ENCODE measurements at regions not wholly inside any gene's neighbourhood (a gene's known extent, or its start where the extent isn't known, plus 50 kb on each side); places are given as distances from the start of the nearest gene placed in this dataset.

DNA sequence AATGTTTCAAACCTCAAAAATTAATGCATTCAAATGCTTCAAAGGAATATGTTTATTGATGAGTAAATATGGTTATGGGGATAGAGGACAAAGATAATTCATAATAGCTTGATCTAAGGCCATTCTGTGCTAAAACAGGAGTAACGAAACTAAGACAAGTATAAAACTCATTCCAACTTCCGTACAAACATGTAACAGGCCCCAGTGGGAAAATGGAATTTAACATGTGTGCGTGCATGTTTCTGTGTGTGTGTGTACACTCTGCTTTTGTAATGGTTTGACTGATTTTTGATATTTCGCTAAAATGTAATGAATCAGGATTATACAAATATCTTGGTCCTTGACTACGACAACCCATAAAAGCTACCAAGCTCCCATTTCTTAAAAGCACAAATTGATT, 91.0 kb downstream of the KLF12 start:
- DNase-seq (ENCODE audit: low read depth in 2 of 2) = no peak

DNA sequence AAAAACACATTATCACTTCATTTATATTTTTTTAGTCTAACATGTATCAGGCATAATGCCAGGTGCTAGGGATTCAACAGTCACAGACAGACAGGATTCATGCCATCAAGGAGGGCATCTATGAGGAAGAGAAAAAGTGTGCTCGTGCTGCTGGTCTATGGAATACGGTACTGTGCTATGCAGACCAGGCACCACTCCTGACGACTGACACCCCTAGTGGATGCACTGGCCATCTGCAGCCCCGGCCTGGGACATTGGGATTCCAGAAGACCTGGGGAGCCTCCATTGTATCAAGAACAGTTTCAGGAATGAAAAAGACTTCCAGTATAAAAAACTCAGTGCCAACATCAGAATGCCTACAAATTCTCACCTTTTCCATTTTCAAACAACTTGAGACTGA, 94.0 kb downstream of the KLF12 start:
- no peak for DNase-seq (ENCODE audit: low read depth in 2 of 2)

DNA sequence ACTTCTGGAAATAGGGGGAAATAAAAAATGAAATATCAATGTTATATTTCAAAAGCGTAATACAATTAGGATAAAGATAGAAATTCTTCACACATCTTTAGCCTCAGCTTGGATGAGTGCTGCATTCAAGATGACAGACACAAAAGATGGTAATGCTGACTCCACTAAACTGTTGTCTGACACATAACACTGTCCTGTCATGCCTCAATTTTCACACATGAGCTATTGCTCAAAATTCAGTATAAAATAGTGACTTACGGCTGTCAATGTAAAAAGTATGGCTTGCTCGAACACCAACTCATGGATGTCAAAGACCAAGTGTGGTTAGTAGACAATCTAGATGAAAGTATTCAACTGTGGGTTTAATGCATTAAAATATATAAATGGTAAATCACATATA, 94.5 kb downstream of the KLF12 start:
- no peak for DNase-seq (ENCODE audit: low read depth in 2 of 2)

DNA sequence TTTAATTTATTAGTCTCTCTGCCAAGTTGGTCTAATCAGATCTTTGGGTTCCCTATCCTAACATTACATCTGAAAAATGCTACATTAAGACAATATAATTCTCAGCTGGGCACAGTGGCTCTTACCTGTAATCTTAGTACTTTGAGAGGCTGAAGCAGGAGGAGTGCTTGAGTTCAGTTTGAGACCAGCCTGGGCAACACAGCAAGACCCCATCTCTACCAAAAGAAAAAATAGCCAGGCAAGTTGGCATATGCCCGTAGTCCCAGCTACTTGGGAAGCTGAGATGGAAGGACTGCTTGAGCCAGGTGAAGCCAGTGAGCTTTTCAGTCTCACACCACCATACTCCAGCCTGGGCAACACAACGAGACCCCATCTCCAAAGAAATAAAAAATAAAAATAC, 95.0 kb downstream of the KLF12 start:
- DNase-seq (ENCODE audit: low read depth in 2 of 2) = no peak

DNA sequence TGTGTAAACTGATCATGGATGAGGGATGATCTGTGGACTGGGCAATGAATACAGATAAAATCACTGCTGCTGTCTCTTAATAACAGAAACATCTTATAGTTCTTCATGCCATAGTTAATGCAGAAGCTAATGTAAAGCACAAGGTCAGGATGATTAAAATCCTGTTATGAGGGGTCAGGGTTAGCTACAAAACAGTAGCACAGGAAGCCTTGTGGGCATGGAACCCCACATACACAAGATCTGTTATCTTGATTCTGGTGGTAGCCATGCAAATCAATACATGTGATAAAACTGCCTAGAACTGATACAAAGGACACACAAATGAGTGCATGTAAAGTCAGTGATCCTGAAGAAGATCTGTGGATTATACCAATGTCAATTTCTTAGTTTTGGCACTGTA, 96.4 kb downstream of the KLF12 start:
- no peak for DNase-seq (ENCODE audit: low read depth in 2 of 2)

DNA sequence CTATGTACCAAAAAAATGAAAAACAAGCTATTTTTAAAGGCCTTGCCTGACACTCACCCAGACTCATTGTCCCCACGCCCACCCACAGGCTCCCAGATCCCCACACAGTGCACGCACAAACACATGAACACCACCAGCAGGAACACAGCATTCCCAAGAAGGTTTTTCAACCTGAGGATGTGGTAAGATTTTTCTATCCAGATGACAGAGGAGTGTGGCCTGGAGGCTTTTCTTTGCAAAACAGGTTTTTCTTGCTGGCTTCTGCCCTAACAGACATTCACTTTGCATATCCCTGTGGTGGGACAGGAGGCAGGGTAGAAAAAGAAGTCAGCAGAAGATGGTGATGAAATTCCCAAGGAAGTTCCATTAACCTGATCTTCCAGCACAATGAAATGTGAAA, 97.8 kb downstream of the KLF12 start:
- no peak for DNase-seq (ENCODE audit: low read depth in 2 of 2)

DNA sequence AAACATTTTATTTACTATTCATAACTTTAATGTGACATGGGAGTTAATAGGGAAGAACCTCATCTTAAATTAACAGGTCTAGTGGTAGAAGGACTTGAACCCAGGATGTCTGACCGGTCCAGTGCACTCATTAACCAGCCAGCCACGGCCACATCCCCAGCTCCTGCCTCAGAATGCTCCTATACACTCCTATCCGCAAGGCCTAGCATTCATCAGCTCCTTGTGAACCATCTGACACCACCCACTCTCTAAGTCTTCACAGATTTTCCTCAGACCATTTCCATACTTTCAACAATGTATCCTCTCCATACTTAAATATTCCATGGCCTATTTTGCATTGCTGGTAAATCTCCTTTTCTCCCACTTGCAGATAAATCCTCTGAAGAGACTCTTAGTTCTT, 98.3 kb downstream of the KLF12 start:
- DNase-seq (ENCODE audit: low read depth in 2 of 2) = no peak

DNA sequence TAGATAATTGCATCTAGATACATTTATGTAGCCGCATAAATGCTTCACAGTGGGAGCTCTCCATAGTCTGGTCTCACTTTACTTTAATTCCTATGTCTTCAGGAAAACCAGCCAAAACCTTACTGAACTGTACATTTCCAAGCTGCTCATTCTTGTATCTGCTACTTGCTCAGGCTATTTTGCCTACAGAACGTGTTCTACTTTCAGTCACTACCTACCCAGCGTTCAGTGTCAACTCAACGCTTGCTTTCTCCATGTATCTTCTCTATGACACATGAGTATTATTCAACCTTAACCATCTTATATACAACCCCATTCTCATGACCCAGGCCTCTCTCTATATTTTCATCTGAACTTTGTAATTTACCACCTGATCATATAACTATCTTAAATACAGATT, 101.9 kb downstream of the KLF12 start:
- DNase-seq (ENCODE audit: low read depth in 2 of 2) = no peak

DNA sequence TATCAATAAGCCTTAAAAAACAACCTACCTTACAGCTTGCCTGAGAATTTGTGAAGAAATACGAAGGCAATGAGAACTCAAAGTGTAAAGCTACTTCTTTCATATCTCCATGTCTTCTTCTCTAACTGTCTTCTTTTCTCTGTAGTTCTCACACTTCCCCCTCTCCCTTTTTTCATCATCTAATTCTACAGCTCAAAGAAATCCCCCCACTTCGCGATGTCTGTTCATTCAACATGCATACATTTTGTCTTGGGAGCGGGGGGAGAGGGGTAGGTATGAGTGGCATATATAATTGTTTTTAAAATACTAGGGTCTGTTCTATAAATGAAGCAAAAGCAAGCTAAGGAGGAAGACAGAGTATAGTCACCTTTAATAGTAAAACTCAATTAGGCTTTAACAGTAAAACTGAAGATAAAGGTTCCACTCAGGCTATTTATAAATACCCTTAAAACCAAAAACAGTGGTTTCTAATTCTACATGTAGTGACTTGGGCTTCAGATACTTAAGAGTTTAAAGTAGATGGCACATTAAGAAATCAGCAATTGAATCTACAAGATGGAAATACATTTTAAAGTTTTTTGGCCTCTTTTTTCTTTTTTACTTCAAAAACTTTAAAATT, 106.9 kb downstream of the KLF12 start:
- no peak for DNase-seq (ENCODE audit: low read depth in 2 of 2)

DNA sequence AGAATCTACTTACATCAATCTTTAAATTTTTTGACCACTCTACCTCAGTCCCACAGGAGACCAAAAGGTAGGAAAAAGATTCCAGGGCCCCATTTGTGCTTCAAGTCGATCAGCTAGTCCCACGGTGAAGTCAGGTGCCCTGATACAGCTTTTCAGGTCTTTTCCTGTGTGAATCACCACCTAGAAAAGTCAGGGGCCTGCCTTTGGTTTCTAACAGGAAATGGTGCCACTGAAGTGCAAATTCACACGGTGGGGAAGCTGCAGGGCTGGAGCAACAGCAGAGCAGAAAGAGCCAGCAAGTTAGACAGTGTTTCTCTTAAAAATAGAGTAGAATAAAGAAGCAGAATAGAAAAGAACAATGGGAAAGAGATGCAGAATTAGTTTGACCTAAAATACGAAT, 107.5 kb downstream of the KLF12 start:
- DNase-seq (ENCODE audit: low read depth in 2 of 2) = no peak

DNA sequence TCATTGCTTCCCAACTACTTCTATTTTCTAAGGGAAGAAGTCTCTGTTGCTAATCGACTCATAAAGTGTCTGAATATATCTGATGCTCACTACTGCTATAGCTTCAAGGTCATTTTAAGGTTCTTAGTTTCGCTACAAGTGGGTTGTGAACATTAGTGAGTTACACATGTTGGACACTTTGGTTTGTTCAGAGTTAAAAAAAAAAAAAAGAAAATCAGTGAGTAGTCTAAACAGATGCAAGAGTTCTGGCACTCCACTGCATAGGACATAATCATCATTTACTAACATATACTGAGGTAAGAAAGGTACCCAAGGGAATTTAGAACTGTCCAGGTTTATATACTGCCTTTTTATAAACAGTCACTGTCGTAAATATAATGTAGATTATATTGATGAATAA, 108.8 kb downstream of the KLF12 start:
- no peak for DNase-seq (ENCODE audit: low read depth in 2 of 2)

DNA sequence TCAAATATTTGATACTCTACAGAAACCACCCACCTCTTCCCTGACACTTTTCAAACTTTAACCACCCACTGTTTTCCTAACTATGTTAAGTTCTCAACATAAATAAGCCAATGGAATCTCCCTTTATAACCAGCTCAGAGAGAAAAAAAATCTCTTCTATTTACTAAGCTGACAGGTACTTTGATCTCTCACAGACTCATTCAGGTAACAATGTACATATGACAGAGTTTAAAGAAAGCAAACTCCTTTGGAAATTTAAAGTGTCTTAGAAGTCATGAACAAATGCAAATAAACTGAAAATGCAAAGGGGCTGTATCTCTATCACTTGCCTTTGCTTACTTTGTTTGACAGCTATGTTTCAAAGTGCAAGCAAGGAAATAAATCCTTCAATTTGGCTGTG, 109.3 kb downstream of the KLF12 start:
- no peak for DNase-seq (ENCODE audit: low read depth in 2 of 2)

DNA sequence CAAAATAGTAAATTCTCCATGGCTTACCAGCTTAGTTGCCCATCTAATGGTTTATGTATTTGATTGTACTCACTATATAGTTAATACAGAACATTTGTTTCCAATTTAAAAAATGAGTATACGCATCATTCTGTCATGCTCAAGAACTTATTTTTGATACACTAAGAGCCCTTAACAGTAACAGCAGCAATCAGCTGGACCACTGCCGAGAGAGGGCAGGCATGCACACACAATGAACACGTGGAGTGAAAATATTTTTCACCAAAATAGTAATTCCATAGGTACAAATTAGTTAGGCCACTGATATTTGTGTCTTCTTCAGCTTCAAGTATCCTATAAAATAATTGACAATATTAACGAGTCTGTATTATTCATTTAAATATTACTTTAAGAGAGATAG, 109.9 kb downstream of the KLF12 start:
- no peak for DNase-seq (ENCODE audit: low read depth in 2 of 2)

DNA sequence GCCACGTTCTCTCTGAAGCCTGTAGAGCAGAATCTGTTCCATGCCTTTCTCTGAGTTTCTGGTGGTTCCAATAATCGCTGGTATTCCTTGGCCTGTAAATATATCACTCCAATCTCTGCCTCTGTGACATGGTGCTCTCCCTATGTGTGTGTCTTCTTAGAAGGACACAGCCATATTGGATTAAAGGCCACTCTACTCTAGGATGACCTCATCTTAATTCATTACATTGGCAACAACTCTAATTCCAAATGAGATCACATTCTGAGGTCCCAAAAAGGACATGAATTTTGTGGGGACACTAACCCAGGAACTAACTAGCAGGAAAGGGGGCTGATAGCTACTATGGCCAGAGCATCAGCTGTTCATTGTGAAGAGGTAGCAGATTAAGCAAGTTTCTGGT, 110.7 kb downstream of the KLF12 start:
- DNase-seq (ENCODE audit: low read depth in 2 of 2) = no peak

DNA sequence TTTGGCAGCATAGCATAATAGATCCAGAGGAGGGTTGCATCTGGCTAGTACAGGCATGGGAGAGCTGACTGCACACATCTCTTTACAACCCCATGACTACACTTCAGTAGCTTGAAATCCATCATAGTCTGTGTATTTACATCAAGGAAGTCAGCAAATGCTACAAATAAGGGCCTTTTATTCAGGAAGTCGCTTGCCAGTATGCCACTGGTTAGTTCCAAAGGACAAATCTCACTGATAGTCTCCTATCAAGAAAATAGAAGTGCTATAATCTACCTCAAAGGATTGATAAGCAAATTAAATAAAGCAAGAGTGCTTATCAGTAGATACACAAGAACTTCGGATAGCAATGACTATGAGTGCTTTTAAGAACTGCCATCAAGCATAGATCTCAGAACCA, 112.7 kb downstream of the KLF12 start:
- no peak for DNase-seq (ENCODE audit: low read depth in 2 of 2)

DNA sequence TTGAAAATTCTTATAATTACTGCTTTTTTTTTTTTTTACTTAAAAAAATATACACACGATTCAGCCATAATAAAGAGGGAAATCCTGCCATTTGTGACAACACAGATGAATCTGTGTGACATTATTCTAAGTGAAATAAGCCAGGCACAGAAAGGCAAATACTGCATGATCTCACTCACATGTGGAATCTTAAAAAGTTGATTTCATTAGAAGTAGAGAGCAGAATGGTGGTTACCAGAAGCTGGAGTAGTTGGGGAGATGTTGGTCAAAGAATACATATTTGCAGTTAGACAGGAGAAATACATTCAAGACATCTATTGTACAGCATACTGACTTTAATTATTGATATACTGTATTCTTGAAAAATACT, 116.2 kb downstream of the KLF12 start:
- DNase-seq (ENCODE audit: low read depth in 2 of 2) = no peak

DNA sequence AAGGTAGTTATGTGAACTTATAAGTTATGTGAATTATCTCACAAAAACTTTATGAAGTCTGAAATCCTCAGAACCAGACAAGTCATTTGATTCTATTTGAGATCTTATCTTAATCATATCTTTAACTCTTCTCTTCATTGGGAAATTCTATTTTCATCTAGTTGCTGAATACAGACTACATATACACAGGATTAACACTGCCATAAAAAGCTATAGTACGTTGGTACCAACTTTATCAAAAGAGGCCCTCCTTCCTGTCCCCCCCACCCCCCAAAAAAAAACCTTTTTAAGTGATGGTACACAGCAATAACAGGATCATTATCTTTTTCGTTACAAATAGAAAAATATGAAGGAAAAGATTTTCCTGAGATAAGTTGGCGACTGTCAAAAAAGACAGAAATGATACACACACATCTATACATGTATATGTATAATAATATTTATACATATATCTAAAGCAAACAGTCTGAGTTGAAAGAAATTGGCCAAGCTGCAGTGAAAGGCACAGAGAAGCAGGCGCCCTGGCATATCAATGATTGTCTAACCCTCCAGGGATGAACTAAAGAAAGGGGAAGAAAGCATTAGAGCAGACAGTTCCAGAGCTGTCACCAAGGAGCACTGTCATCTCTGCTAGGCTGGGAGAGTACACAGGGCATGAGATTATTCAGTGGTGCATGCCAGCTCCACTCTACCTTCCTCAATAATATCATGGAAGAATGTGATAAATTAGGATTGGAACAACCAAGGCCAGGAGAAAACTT, 116.7 kb downstream of the KLF12 start:
- no peak for DNase-seq (ENCODE audit: low read depth in 2 of 2)

DNA sequence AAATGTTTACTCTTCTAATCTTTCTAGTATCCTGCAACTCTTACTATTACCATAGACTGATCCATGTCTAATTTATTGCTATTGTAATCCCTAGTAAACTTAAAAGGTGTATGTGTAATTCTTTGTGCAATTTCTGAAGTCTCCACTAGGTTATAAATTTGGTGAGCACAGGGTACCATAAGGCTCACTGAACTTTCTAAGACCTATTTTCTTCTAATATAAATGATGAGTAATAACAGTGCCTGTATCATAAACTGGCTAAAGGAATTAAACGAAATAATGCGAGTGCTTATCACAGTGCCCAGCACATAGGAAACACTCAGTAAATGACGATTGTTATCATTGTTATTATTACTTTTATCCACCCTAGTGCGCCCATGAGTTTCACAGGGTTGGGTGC, 119.1 kb downstream of the KLF12 start:
- no peak for DNase-seq (ENCODE audit: low read depth in 2 of 2)

DNA sequence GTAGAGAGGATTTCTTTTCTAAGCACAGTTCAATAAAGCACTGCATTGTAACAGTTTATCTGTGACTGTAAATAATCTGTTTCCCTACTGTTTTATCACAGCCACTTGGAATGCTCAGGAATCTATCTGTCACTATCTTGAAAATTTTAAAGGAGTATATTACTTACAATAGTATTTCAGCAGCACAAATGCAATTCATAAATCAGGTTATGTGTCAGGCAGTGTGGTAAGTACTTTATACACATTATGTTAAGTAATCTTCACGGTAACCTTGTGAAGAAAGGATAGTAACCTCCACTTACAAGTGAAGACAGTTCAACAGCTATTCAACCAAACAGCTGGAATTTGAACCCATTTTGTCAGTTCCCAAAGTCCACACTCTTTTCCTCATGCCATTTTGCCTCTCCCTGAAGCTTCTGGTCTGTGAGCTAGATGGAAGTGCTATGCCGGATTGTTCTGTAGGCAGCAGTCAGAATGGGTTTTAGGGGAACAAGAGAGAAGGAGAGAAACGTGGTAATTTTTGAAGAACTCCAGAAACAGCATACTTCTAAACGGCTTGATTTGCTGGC, 125.0 kb downstream of the KLF12 start:
- DNase-seq (ENCODE audit: low read depth in 2 of 2) = no peak

DNA sequence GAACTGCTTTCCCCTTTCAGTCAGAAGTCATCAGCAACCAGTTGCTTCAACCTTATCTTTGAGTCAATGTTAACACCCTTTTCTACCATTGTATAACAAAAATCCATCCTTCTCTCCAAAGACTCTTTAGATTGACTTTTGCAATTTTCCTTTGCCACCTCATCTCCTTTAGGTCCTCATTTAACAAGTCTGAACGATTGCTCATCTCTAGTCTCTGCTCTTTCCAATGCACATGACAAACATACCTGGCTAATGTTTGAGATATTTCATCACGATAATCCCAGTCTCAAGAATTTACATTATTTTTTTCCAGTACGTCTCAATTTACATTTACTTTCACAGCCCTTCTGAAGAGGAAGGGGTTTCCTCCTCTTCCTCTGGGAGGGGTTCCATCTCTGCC, 127.5 kb downstream of the KLF12 start:
- DNase-seq (ENCODE audit: low read depth in 2 of 2) = no peak

DNA sequence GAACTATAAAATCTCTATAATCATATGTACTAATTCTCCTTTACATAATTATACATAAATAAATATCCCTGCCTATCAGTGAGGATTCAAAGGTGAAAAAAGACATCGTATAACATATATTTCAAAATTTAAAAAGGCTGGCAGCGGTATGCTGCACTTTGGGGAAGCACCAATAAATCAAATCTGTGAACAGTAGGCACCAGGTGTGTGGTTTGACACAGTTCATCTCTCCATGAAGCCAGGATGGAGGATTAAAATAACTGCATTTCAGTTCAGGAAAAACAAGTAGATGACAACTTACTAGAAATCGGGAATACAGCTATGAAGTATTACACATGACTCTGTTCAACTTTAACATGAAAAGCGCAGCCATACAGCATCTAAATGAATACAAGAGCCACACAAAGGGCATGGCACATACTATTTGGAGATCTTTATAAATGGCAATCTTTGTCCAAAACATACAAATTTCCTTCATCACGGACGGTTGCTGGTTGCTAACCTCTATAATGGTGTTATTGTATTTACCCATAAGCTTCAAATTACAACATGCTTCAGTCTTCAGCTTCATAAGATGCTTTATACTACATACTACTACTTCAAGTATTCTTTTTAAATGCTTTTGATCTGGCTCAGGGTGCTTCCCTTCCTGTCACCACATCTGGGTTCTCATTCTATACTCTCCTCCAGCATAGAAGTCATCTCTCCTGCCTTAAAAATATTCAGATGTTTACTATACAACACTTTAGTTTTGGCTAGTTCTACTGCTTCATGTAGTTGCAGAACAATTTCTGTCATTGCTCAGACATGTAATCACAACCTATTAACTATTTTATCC, 128.7 kb downstream of the KLF12 start:
- no peak for DNase-seq (ENCODE audit: low read depth in 2 of 2)

DNA sequence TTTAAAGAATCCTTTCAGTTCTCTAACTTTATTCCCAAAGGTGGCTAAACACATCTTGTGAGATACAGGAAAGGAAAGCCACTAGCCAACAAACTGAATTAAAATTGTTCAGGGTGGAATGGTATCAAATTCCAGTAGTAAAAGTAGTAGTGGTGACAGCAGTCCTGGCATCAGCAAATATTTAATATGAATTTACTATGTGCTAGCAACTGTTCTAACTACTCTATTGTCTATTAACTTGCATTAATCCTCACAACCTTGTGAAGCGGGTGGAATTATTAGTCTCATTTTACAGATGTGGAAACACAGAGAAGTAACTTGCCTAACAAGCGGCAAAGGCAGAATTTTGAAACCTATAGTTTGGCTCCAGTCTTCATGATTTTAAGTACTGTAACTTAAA, 130.1 kb downstream of the KLF12 start:
- no peak for DNase-seq (ENCODE audit: low read depth in 2 of 2)

DNA sequence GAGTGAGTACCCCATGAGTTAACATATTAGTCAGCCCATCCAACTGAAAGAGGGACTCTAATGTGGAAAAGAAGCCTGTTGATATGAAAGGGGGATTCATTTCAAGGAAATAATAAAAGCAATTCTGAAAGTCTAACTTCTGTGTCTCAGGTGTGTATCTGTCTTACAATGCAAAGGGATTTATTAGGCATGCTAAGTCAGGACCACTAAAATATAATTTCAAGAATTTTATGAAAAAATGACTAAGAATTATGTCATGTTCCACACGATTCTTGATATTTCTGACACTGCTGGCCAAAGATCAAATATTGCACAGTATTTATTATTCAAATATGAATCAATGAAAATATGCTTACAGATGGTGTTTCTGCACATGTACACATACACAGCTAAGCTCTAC, 130.8 kb downstream of the KLF12 start:
- DNase-seq (ENCODE audit: low read depth in 2 of 2) = no peak
